Ovary (tissue), 3 donors: ENCODE measurements at regions not wholly inside any gene's neighbourhood (a gene's known extent, or its start where the extent isn't known, plus 50 kb on each side); places are given as distances from the start of the nearest gene placed in this dataset.

ENCODE experiments used
- EP300 ChIP-seq: sonication (generic); formaldehyde crosslinking; IDR thresholded peaks from one replicate; pipeline ENCODE4 v1.6.1; 2017; ENCODE audit warnings: antibody characterized with exemption
- POLR2A ChIP-seq: fragments of 450-650 bp; IDR thresholded peaks from one replicate; pipeline ENCODE4 v1.6.1; 2017; ENCODE audit warnings: antibody characterized with exemption, mild to moderate bottlenecking, moderate library complexity
- TF ChIP-seq, protein P1 (sequence below), 3 donors: fragments of 450-650 bp in 2 of 3; fragments of 200-600 bp in 1 of 3; IDR thresholded peaks; one replicate each; pipeline versions ENCODE4 v1.5.1 to v1.8.0; 2016 to 2022; ENCODE audit warnings: antibody characterized with exemption in 3 of 3, mild to moderate bottlenecking in 1 of 3
- donor health status: DM: no; HTN: no; CAD: no.

DNA sequence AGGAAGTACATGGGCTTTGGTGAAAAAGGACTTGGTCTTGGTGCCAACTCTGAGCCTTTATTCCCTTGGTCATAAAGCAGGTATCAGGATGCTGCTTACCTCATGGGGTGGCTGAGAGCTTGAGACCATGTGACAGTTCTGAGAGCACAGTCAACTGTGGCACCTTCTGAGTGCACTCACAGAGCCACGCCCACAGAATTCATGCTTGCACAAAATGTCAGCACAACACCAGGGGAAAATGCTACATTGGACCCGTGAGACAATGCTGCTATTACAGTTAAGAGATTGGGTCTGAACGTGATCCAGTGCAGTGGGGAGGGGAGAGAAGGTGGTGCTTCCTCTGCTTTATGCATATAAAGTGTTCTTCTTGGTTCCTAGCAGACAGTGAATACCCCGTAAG is 79.5 kb upstream of the SPON1 start:
- TF ChIP-seq, protein P1, sequence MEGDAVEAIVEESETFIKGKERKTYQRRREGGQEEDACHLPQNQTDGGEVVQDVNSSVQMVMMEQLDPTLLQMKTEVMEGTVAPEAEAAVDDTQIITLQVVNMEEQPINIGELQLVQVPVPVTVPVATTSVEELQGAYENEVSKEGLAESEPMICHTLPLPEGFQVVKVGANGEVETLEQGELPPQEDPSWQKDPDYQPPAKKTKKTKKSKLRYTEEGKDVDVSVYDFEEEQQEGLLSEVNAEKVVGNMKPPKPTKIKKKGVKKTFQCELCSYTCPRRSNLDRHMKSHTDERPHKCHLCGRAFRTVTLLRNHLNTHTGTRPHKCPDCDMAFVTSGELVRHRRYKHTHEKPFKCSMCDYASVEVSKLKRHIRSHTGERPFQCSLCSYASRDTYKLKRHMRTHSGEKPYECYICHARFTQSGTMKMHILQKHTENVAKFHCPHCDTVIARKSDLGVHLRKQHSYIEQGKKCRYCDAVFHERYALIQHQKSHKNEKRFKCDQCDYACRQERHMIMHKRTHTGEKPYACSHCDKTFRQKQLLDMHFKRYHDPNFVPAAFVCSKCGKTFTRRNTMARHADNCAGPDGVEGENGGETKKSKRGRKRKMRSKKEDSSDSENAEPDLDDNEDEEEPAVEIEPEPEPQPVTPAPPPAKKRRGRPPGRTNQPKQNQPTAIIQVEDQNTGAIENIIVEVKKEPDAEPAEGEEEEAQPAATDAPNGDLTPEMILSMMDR (IDR thresholded peaks at IDR 0.05), result no peak
- TF ChIP-seq POLR2A (no peak), EP300 (no peak)
